Activated naive CD4-positive, alpha-beta T cell treated with anti-CD3 and anti-CD28 coated beads, Interleukin-2, amount 10 ng/mL, durations not matched to agents 7 days and 5 days (primary cell): ENCODE measurements at regions not wholly inside any gene's neighbourhood (a gene's known extent, or its start where the extent isn't known, plus 50 kb on each side); places are given as distances from the start of the nearest gene placed in this dataset.

Experiments used
- CTCF ChIA-PET: fragments of 350-600 bp; sonication (Branson Sonifier 250); formaldehyde crosslinking; loops from one replicate; lab custom pipeline; 2021; ENCODE audit warnings: antibody characterized with exemption; lab: Charles Lee
- DNase-seq: peaks from one replicate; pipeline ENCODE4 v3.0.0-alpha.2; 2020
- H3K27ac Mint-ChIP-seq: one replicate; pipeline ENCODE4 v1.8.0; 2021; ENCODE audit warnings: mild to moderate bottlenecking, moderate library complexity, mixed read lengths
- H3K27me3 Mint-ChIP-seq: one replicate; pipeline ENCODE4 v1.8.0; 2021; ENCODE audit warnings: mild to moderate bottlenecking, mixed read lengths
- H3K36me3 Mint-ChIP-seq: one replicate; pipeline ENCODE4 v1.8.0; 2021; ENCODE audit warnings: mixed read lengths
- H3K4me1 Mint-ChIP-seq: one replicate; pipeline ENCODE4 v1.8.0; 2021; ENCODE audit warnings: mixed read lengths
- H3K4me3 Mint-ChIP-seq: one replicate; pipeline ENCODE4 v1.8.0; 2021; ENCODE audit warnings: mild to moderate bottlenecking, moderate library complexity, mixed read lengths
- H3K9me3 Mint-ChIP-seq: one replicate; pipeline ENCODE4 v1.8.0; 2021; ENCODE audit warnings: mixed read lengths

DNA sequence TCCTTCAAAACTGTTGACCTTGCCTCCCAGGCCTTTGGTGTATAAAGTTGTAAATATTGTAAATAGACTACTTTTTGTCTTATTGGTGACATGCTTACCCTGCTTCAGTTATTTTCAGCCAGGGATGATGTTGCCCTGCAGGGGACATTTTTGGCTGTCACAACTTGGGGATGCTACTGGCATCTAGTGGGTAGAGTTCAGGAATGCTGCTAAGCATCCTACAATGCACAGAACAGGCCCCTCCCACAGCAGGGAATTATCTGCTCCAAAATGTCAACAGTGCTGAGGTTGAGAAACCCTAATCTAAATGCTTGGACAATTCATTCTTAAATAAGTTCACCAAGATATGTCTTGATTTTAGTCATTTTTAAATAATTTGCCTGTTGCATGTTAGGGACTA, 459.8 kb downstream of the PMP22 start:
- DNase-seq = no peak
- Mint-ChIP-seq H3K9me3 (peaks cover 2% of the 10 kb centered on the region), H3K4me3 (no peak overlapping the region), H3K27me3 (no peaks in the 10 kb centered on the region), H3K36me3 (no peaks in the 10 kb centered on the region), H3K4me1 (no peaks in the 10 kb centered on the region), H3K27ac (no peak overlapping the region)
- CTCF ChIA-PET = no interaction called here

GRCh38 chr17:14803826-14804225, 461.3 kb downstream of the PMP22 start:
- no peak overlapping the region for H3K4me3 Mint-ChIP-seq
- no peaks in the 10 kb centered on the region for H3K36me3 Mint-ChIP-seq
- no peaks in the 10 kb centered on the region for H3K4me1 Mint-ChIP-seq
- DNase-seq = no peak
- CTCF ChIA-PET = interaction anchor here (1.5 kb wide), 1 partner anchor 9 kb away, joined by 4 read pairs; no protein-coding TSS in a partner anchor
- no peaks in the 10 kb centered on the region for H3K27me3 Mint-ChIP-seq
- H3K27ac Mint-ChIP-seq = no peak overlapping the region
- peaks cover 2% of the 10 kb centered on the region for H3K9me3 Mint-ChIP-seq

DNA sequence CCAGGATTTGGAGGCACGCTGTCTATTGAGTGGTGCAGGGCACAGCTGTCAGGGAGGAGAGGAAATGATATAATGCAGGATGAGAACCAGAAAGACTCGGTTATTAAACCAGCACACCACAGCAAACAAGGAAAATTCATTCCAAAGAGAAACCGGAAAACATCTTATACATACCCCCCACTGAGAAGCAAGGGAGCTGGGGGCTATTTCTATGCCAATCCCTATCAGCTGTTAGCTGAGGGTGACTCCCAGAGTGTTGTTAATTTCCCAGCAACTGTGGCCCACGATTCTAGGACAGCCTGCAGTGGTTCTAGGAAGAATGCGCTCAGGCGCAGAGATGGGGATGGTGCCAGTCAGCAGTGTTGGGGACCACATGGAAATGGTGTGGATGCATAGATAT, 467.3 kb downstream of the PMP22 start:
- DNase-seq = no peak
- CTCF ChIA-PET = no interaction called here
- no peaks in the 10 kb centered on the region for H3K27me3 Mint-ChIP-seq
- H3K9me3 Mint-ChIP-seq = peaks cover 2% of the 10 kb centered on the region
- H3K36me3 Mint-ChIP-seq = no peaks in the 10 kb centered on the region
- H3K27ac Mint-ChIP-seq = no peak overlapping the region
- no peaks in the 10 kb centered on the region for H3K4me1 Mint-ChIP-seq
- no peak overlapping the region for H3K4me3 Mint-ChIP-seq

- CTCF ChIA-PET = interaction anchor here (1.3 kb wide), 1 partner anchor 12 kb away, joined by 3 read pairs; no protein-coding TSS in a partner anchor
- Mint-ChIP-seq H3K4me1 (no peaks in the 10 kb centered on the region), H3K27me3 (peaks cover 2% of the 10 kb centered on the region), H3K9me3 (peaks cover 2% of the 10 kb centered on the region), H3K4me3 (no peak overlapping the region), H3K27ac (no peak overlapping the region), H3K36me3 (no peaks in the 10 kb centered on the region)
- DNase-seq = no peak
Observed at GRCh38 chr17:14797021-14797420, 468.1 kb downstream of the PMP22 start.

DNA sequence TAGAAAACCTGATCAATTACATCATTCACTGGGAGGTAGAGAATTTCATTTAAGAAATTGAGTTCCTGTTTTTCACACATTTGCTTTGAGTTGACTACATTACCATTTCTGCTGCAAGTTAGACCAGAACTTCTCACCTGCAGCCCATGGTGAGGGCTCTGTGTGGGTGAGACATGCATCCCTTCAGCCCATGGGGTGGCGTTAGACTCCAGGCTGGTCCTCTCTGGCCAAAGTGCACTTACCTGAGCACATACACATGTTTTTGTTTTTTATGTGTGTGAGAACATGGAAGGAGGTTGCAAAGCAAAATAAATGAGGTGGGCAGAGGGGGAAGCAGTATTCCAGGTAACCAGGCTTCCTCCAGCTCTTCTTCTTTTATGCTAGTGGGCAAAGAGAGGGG, 470.2 kb downstream of the PMP22 start:
- H3K4me3 Mint-ChIP-seq = no peak overlapping the region
- H3K36me3 Mint-ChIP-seq = no peaks in the 10 kb centered on the region
- no peaks in the 10 kb centered on the region for H3K4me1 Mint-ChIP-seq
- CTCF ChIA-PET = no interaction called here
- H3K9me3 Mint-ChIP-seq = no peaks in the 10 kb centered on the region
- H3K27me3 Mint-ChIP-seq = peaks cover 4% of the 10 kb centered on the region
- H3K27ac Mint-ChIP-seq = no peak overlapping the region
- no peak for DNase-seq

DNA sequence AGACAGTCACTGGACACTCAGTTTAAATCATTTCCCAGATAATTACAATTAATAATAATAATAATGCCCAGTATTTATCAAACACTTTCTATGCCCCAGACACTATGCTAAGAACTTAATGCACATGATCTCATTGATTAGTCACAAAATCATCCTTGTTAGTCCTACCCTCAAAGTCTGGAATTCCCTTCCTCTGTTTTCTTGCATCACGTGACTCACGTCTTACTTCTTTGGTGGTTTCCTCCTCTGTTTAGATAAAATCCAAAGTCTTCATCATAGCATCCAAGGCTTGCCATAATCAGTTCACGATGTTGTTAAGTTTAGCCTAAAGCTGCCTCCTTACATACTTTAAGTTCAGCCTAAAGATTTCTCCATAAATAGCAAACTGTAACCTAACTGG, 471.9 kb downstream of the PMP22 start:
- H3K9me3 Mint-ChIP-seq = no peaks in the 10 kb centered on the region
- no peak for DNase-seq
- no peaks in the 10 kb centered on the region for H3K4me1 Mint-ChIP-seq
- no peak overlapping the region for H3K4me3 Mint-ChIP-seq
- CTCF ChIA-PET = no interaction called here
- peaks cover 4% of the 10 kb centered on the region for H3K27me3 Mint-ChIP-seq
- H3K36me3 Mint-ChIP-seq = no peaks in the 10 kb centered on the region
- no peak overlapping the region for H3K27ac Mint-ChIP-seq

DNA sequence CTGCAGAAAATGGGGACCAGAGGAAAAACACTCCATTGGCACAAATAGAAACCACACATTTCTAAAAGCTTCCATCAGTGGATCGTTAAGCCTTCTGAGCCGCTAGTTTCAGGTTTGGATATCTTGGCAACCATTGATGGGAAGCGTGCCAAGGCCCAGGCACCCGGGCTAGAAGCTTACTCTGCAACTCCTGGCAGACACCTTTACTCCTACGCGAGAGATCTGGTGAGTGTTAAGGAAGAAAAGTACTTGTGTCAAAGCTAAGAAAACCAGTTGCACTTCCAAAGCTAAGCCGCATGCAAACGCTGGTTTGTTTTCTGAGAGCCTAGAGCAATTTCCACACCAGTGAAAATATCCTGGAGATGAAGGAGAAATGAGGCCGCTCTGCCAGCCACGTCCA, 472.4 kb downstream of the PMP22 start:
- Mint-ChIP-seq H3K9me3 (no peaks in the 10 kb centered on the region), H3K4me1 (no peaks in the 10 kb centered on the region), H3K27ac (no peak overlapping the region), H3K4me3 (no peak overlapping the region), H3K36me3 (no peaks in the 10 kb centered on the region), H3K27me3 (peaks cover 4% of the 10 kb centered on the region)
- CTCF ChIA-PET = no interaction called here
- DNase-seq = no peak

DNA sequence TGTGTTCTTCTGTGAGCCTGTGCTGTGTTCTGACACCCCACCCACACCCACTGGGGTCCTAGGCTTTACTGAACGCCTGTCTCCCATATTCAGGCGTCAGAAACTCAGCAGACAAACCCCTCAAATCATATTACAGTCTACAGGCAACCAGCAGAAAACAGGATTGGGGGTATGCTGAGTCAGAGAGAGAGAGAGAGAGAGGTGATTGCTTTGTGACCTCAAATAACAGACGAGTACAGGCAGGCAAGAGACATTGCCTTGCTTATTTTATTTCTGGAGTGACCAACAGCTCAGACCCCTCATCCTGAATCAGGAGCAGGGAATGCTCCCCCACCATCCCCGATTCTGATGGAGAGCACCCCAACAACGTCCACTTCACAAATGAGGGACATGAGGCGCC, 473.9 kb downstream of the PMP22 start:
- H3K36me3 Mint-ChIP-seq = no peaks in the 10 kb centered on the region
- H3K9me3 Mint-ChIP-seq = no peaks in the 10 kb centered on the region
- DNase-seq = no peak
- CTCF ChIA-PET = no interaction called here
- H3K27ac Mint-ChIP-seq = no peak overlapping the region
- H3K4me1 Mint-ChIP-seq = no peaks in the 10 kb centered on the region
- H3K4me3 Mint-ChIP-seq = no peak overlapping the region
- H3K27me3 Mint-ChIP-seq = peaks cover 4% of the 10 kb centered on the region

GRCh38 chr17:14790521-14790920, 474.6 kb downstream of the PMP22 start:
- DNase-seq = no peak
- Mint-ChIP-seq H3K27ac (no peak overlapping the region), H3K27me3 (peaks cover 4% of the 10 kb centered on the region), H3K4me1 (no peaks in the 10 kb centered on the region), H3K36me3 (no peaks in the 10 kb centered on the region), H3K4me3 (no peak overlapping the region), H3K9me3 (no peaks in the 10 kb centered on the region)
- CTCF ChIA-PET = no interaction called here

GRCh38 chr17:14784997-14785696, 480.0 kb downstream of the PMP22 start:
- Mint-ChIP-seq H3K9me3 (no peaks in the 10 kb centered on the region), H3K27me3 (no peaks in the 10 kb centered on the region), H3K27ac (no peak overlapping the region), H3K4me3 (no peak overlapping the region), H3K4me1 (no peaks in the 10 kb centered on the region), H3K36me3 (no peaks in the 10 kb centered on the region)
- DNase-seq = peak; percentile 34
- CTCF ChIA-PET = interaction anchor here (0.6 to 1.6 kb wide), 2 partner anchors 12 to 478 kb away, joined by 3 read pairs; no protein-coding TSS in a partner anchor

- Mint-ChIP-seq H3K4me3 (no peak overlapping the region), H3K36me3 (no peaks in the 10 kb centered on the region), H3K9me3 (no peaks in the 10 kb centered on the region), H3K27me3 (peaks cover 7% of the 10 kb centered on the region), H3K27ac (no peak overlapping the region), H3K4me1 (no peaks in the 10 kb centered on the region)
- CTCF ChIA-PET = no interaction called here
- no peak for DNase-seq
Observed at GRCh38 chr17:14781123-14781522, 480.2 kb downstream of the HS3ST3B1 start.

- Mint-ChIP-seq H3K4me1 (no peaks in the 10 kb centered on the region), H3K27me3 (peaks cover 7% of the 10 kb centered on the region), H3K9me3 (no peaks in the 10 kb centered on the region), H3K4me3 (no peak overlapping the region), H3K27ac (no peak overlapping the region), H3K36me3 (no peaks in the 10 kb centered on the region)
- CTCF ChIA-PET = no interaction called here
- no peak for DNase-seq
Observed at GRCh38 chr17:14780097-14780651, 479.3 kb downstream of the HS3ST3B1 start.

GRCh38 chr17:14779241-14779640, 478.4 kb downstream of the HS3ST3B1 start:
- Mint-ChIP-seq H3K27ac (no peak overlapping the region), H3K4me1 (no peaks in the 10 kb centered on the region), H3K4me3 (no peak overlapping the region), H3K27me3 (peaks cover 7% of the 10 kb centered on the region), H3K9me3 (peaks cover 4% of the 10 kb centered on the region), H3K36me3 (no peaks in the 10 kb centered on the region)
- CTCF ChIA-PET = no interaction called here
- no peak for DNase-seq

- Mint-ChIP-seq H3K27me3 (peaks cover 7% of the 10 kb centered on the region), H3K4me1 (no peaks in the 10 kb centered on the region)
Observed at GRCh38 chr17:14777291-14777690, 476.4 kb downstream of the HS3ST3B1 start.

GRCh38 chr17:14776791-14777190, 475.9 kb downstream of the HS3ST3B1 start:
- H3K4me1 Mint-ChIP-seq = no peaks in the 10 kb centered on the region
- H3K36me3 Mint-ChIP-seq = no peaks in the 10 kb centered on the region
- CTCF ChIA-PET = no interaction called here
- H3K27ac Mint-ChIP-seq = no peak overlapping the region
- peaks cover 7% of the 10 kb centered on the region for H3K27me3 Mint-ChIP-seq
- DNase-seq = no peak
- peaks cover 4% of the 10 kb centered on the region for H3K9me3 Mint-ChIP-seq
- no peak overlapping the region for H3K4me3 Mint-ChIP-seq

More at GRCh38 chr17:14777291-14777690, 476.4 kb downstream of the HS3ST3B1 start:
- Mint-ChIP-seq H3K27ac (no peak overlapping the region), H3K4me3 (no peak overlapping the region), H3K36me3 (no peaks in the 10 kb centered on the region), H3K9me3 (peaks cover 4% of the 10 kb centered on the region)
- CTCF ChIA-PET = no interaction called here
- DNase-seq = no peak
